Liver (tissue), 7 donors: ENCODE measurements at regions not wholly inside any gene's neighbourhood (a gene's known extent, or its start where the extent isn't known, plus 50 kb on each side); places are given as distances from the start of the nearest gene placed in this dataset.

Source experiments
- DNase-seq: peaks from one replicate; pipeline ENCODE4 v3.0.0-alpha.2; 2017; ENCODE audit warnings: low spot score
- H3K27ac ChIP-seq, 2 donors: one replicate each; pipeline ENCODE4 v1.7.0; 2013; ENCODE audit warnings: inconsistent platforms in 2 of 2, low read length in 2 of 2, control low read depth in 1 of 2, low read depth in 1 of 2, mild to moderate bottlenecking in 1 of 2
- H3K27me3 ChIP-seq, 4 donors: one replicate each; pipeline versions ENCODE4 v1.6.1 to v1.7.0; 2013; ENCODE audit warnings: low read length in 3 of 4, inconsistent platforms in 1 of 4, mild to moderate bottlenecking in 1 of 4, moderate library complexity in 1 of 4; ENCODE audit not compliant: control insufficient read depth in 4 of 4, insufficient read depth in 4 of 4
- H3K36me3 ChIP-seq, 4 donors: one replicate each; pipeline versions ENCODE4 v1.6.1 to v1.7.0; 2013; ENCODE audit warnings: low read length in 3 of 4, mild to moderate bottlenecking in 3 of 4, low read depth in 1 of 4, moderate library complexity in 1 of 4; ENCODE audit not compliant: control insufficient read depth in 4 of 4, insufficient read depth in 3 of 4
- H3K4me1 ChIP-seq, 4 donors: one replicate each; pipeline versions ENCODE4 v1.6.1 to v1.7.0; 2013; ENCODE audit warnings: low read length in 3 of 4, mild to moderate bottlenecking in 3 of 4, moderate library complexity in 1 of 4; ENCODE audit not compliant: control insufficient read depth in 4 of 4, insufficient read depth in 4 of 4
- H3K4me3 ChIP-seq, 3 donors: one replicate each; pipeline versions ENCODE4 v1.6.1 to v1.7.0; 2013; ENCODE audit warnings: low read length in 3 of 3, control low read depth in 1 of 3, low read depth in 1 of 3, mild to moderate bottlenecking in 1 of 3
- H3K9ac ChIP-seq, 2 donors: one replicate each; pipeline ENCODE4 v1.7.0; 2013; ENCODE audit warnings: low read length in 2 of 2, mild to moderate bottlenecking in 2 of 2, moderate library complexity in 2 of 2, control low read depth in 1 of 2, low read depth in 1 of 2
- H3K9me3 ChIP-seq, 4 donors: one replicate each; pipeline versions ENCODE4 v1.6.1 to v1.7.0; 2013; ENCODE audit warnings: low read length in 3 of 4; ENCODE audit not compliant: control insufficient read depth in 4 of 4
- ATF3 ChIP-seq: IDR thresholded peaks from 2 replicates; pipeline ENCODE4 v1.6.1; 2016; ENCODE audit warnings: antibody characterized with exemption
- EGR1 ChIP-seq, 2 donors: IDR thresholded peaks; 2 replicates each; pipeline ENCODE4 v1.6.1; 2016 to 2018; ENCODE audit warnings: antibody characterized with exemption in 2 of 2, low read depth in 2 of 2
- FOXA1 ChIP-seq: IDR thresholded peaks from 2 replicates; pipeline ENCODE4 v1.6.1; 2016; ENCODE audit warnings: antibody characterized with exemption
- FOXA2 ChIP-seq: IDR thresholded peaks from 2 replicates; pipeline ENCODE4 v1.6.1; 2016; ENCODE audit warnings: antibody characterized with exemption
- GABPA ChIP-seq, 2 donors: IDR thresholded peaks in 1 of 2; conservative IDR thresholded peaks in 1 of 2; 2 replicates each; pipeline ENCODE4 v1.6.1; 2016; ENCODE audit warnings: antibody characterized with exemption in 2 of 2, mild to moderate bottlenecking in 1 of 2, moderate library complexity in 1 of 2
- HNF4A ChIP-seq, 2 donors: conservative IDR thresholded peaks; 2 replicates each; pipeline ENCODE4 v1.6.1; 2016; ENCODE audit warnings: antibody characterized with exemption in 2 of 2, mild to moderate bottlenecking in 2 of 2
- HNF4G ChIP-seq: IDR thresholded peaks from 2 replicates; pipeline ENCODE4 v1.6.1; 2016; ENCODE audit warnings: antibody characterized with exemption
- JUND ChIP-seq, 2 donors: IDR thresholded peaks; 2 replicates each; pipeline ENCODE4 v1.6.1; 2016; ENCODE audit warnings: antibody characterized with exemption in 2 of 2
- NR2F2 ChIP-seq: IDR thresholded peaks from 2 replicates; pipeline ENCODE4 v1.6.1; 2016; ENCODE audit warnings: antibody characterized with exemption
- RAD21 ChIP-seq, 2 donors: IDR thresholded peaks; 2 replicates each; pipeline ENCODE4 v1.6.1; 2016; ENCODE audit warnings: antibody characterized with exemption in 2 of 2, mild to moderate bottlenecking in 2 of 2
- REST ChIP-seq: IDR thresholded peaks from 2 replicates; pipeline ENCODE4 v1.6.1; 2016; ENCODE audit warnings: antibody characterized with exemption, mild to moderate bottlenecking
- RXRA ChIP-seq, 2 donors: IDR thresholded peaks; 2 replicates each; pipeline ENCODE4 v1.6.1; 2017 to 2018; ENCODE audit warnings: antibody characterized with exemption in 2 of 2, mild to moderate bottlenecking in 1 of 2
- SP1 ChIP-seq: IDR thresholded peaks from 2 replicates; pipeline ENCODE4 v1.6.1; 2018; ENCODE audit warnings: antibody characterized with exemption, mild to moderate bottlenecking
- TAF1 ChIP-seq: conservative IDR thresholded peaks from 2 replicates; pipeline ENCODE4 v1.6.1; 2016; ENCODE audit warnings: antibody characterized with exemption, mild to moderate bottlenecking
- YY1 ChIP-seq: IDR thresholded peaks from 2 replicates; pipeline ENCODE4 v1.6.1; 2016; ENCODE audit warnings: antibody characterized with exemption, mild to moderate bottlenecking
- ZBTB33 ChIP-seq: IDR thresholded peaks from 2 replicates; pipeline ENCODE4 v1.6.1; 2016; ENCODE audit warnings: antibody characterized with exemption
- WGBS: extraction: QIAGEN DNeasy Blood & Tissue Kit; methylation state at CpG from one replicate; pipeline ENCODE4 v1.1.7; 2013; 5-methylcytosine and 5-hydroxymethylcytosine counted together
- donor health status: healthy.
- donor health status: healthy.
- donor health status: healthy.
- donor health status: healthy.

- WGBS, result 82% methylated on average over 3 of the region's 3 CpGs
- Histone ChIP-seq H3K4me1 (peaks cover 0 to 5% (median 4%) of the 10 kb centered on the region in 4 donors), H3K27me3 (no peaks in the 10 kb centered on the region), H3K36me3 (no peaks in the 10 kb centered on the region), H3K9me3 (no peaks in the 10 kb centered on the region), H3K27ac (no peak overlapping the region), H3K9ac (no peak overlapping the region), H3K4me3 (no peak overlapping the region)
- DNase-seq, result no peak
- TF ChIP-seq REST, result no peak
Measured at GRCh38 chr5:15371184-15371583, 128.8 kb upstream of the FBXL7 start.

GRCh38 chr5:15368835-15369234, 131.1 kb upstream of the FBXL7 start:
- DNase-seq, result no peak
- Histone ChIP-seq H3K27ac (no peak overlapping the region), H3K9ac (no peak overlapping the region), H3K27me3 (no peaks in the 10 kb centered on the region), H3K4me1 (peaks cover 0 to 5% (median 4%) of the 10 kb centered on the region in 4 donors), H3K36me3 (no peaks in the 10 kb centered on the region), H3K4me3 (no peak overlapping the region), H3K9me3 (no peaks in the 10 kb centered on the region)
- TF ChIP-seq EGR1 (IDR thresholded peaks at IDR 0.05; ENCODE audit: low read depth in 2 of 2) (no peak), TAF1 (no peak), GABPA (IDR thresholded peaks at IDR 0.05 in 1 of 2, conservative IDR thresholded peaks at IDR 0.05 in 1 of 2) (no peak), YY1 (no peak), ZBTB33 (no peak), NR2F2 (no peak), HNF4G (no peak), JUND (IDR thresholded peaks at IDR 0.05) (no peak), FOXA1 (no peak), RXRA (IDR thresholded peaks at IDR 0.05) (no peak), HNF4A (conservative IDR thresholded peaks at IDR 0.05) (no peak), RAD21 (IDR thresholded peaks at IDR 0.05) (no peak), FOXA2 (no peak), SP1 (no peak)
- WGBS, result 74% methylated on average over 2 of the region's 2 CpGs

- Histone ChIP-seq H3K36me3 (no peaks in the 10 kb centered on the region), H3K9me3 (peaks cover 0 to 4% (median under 1%) of the 10 kb centered on the region in 4 donors), H3K4me1 (peaks cover 0 to 5% (median 4%) of the 10 kb centered on the region in 4 donors), H3K27me3 (no peaks in the 10 kb centered on the region), H3K4me3 (no peak overlapping the region), H3K27ac (no peak overlapping the region), H3K9ac (no peak overlapping the region)
- WGBS, result 95% methylated on average over 3 of the region's 3 CpGs
- DNase-seq, result no peak
- TF ChIP-seq GABPA (IDR thresholded peaks at IDR 0.05 in 1 of 2, conservative IDR thresholded peaks at IDR 0.05 in 1 of 2), result no peak
- no peak for TF ChIP-seq RAD21 (IDR thresholded peaks at IDR 0.05)
- TF ChIP-seq NR2F2, result no peak
- no peak for TF ChIP-seq REST
- TF ChIP-seq HNF4G, result no peak
- no peak for TF ChIP-seq EGR1 (IDR thresholded peaks at IDR 0.05; ENCODE audit: low read depth in 2 of 2)
- TF ChIP-seq ZBTB33, result no peak
- no peak for TF ChIP-seq YY1
- TF ChIP-seq SP1, result no peak
- no peak for TF ChIP-seq HNF4A (conservative IDR thresholded peaks at IDR 0.05)
- no peak for TF ChIP-seq JUND (IDR thresholded peaks at IDR 0.05)
- no peak for TF ChIP-seq ATF3
- no peak for TF ChIP-seq FOXA2
Measured at GRCh38 chr5:15367489-15367888, 132.5 kb upstream of the FBXL7 start.
